GM21786 (cell line): ENCODE measurements at regions not wholly inside any gene's neighbourhood (a gene's known extent, or its start where the extent isn't known, plus 50 kb on each side); places are given as distances from the start of the nearest gene placed in this dataset.

Experiments
- ATAC-seq: cut with Tn5 transposase; IDR thresholded peaks from one replicate; pipeline ENCODE4 v1.9.1; 2021; ENCODE audit not compliant: unreplicated experiment

GRCh38 chr10:128461991-128462390 lies 335.8 kb upstream of the MKI67 start:
- ATAC-seq, result no peak

- ATAC-seq, result no peak
Measured at GRCh38 chr10:128462844-128463243, 336.6 kb upstream of the MKI67 start.

GRCh38 chr10:128463991-128464760 lies 338.0 kb upstream of the MKI67 start:
- ATAC-seq, result no peak

- no peak for ATAC-seq
Measured at GRCh38 chr10:128465697-128466096, 339.5 kb upstream of the MKI67 start.

GRCh38 chr10:128466831-128467371 lies 340.7 kb upstream of the MKI67 start:
- no peak for ATAC-seq

- no peak for ATAC-seq
Measured at GRCh38 chr10:128468462-128468861, 342.2 kb upstream of the MKI67 start.

GRCh38 chr10:128469515-128469914 lies 343.3 kb upstream of the MKI67 start:
- no peak for ATAC-seq

- no peak for ATAC-seq
Measured at GRCh38 chr10:128470321-128470965, 344.2 kb upstream of the MKI67 start.

GRCh38 chr10:128471151-128471550 lies 344.9 kb upstream of the MKI67 start:
- no peak for ATAC-seq

- no peak for ATAC-seq
Measured at GRCh38 chr10:128472196-128472595, 346.0 kb upstream of the MKI67 start.

- no peak for ATAC-seq
Measured at GRCh38 chr10:128473396-128473795, 347.2 kb upstream of the MKI67 start.

- no peak for ATAC-seq
Measured at GRCh38 chr10:128473911-128474310, 347.7 kb upstream of the MKI67 start.

GRCh38 chr10:128474571-128474970 lies 348.3 kb upstream of the MKI67 start:
- ATAC-seq, result no peak

- ATAC-seq, result no peak
Measured at GRCh38 chr10:128475686-128476367, 349.6 kb upstream of the MKI67 start.

- no peak for ATAC-seq
Measured at GRCh38 chr10:128476368-128476725, 350.1 kb upstream of the MKI67 start.

- no peak for ATAC-seq
Measured at GRCh38 chr10:128476845-128477244, 350.6 kb upstream of the MKI67 start.

- no peak for ATAC-seq
Measured at GRCh38 chr10:128480601-128481000, 354.4 kb upstream of the MKI67 start.

- no peak for ATAC-seq
Measured at GRCh38 chr10:128481152-128481840, 355.1 kb upstream of the MKI67 start.

- no peak for ATAC-seq
Measured at GRCh38 chr10:128482052-128482451, 355.8 kb upstream of the MKI67 start.

GRCh38 chr10:128483216-128483615 lies 357.0 kb upstream of the MKI67 start:
- no peak for ATAC-seq

GRCh38 chr10:128484041-128484440 lies 357.8 kb upstream of the MKI67 start:
- no peak for ATAC-seq
